NCI-H146 treated with DMSO at 0.1 percent for 48 hours (cell line): ENCODE measurements at regions not wholly inside any gene's neighbourhood (a gene's known extent, or its start where the extent isn't known, plus 50 kb on each side); places are given as distances from the start of the nearest gene placed in this dataset.

ENCODE experiments used
- DNase-seq: peaks from one replicate; lab custom pipeline; 2025; ENCODE audit not compliant: unreplicated experiment; lab: John Stamatoyannopoulos, UW

- DNase-seq, result no peak
Observed at GRCh38 chr12:91343010-91343409, 160.4 kb upstream of the DCN start.

- DNase-seq, result no peak
Observed at GRCh38 chr12:91339106-91339505, 156.5 kb upstream of the DCN start.

GRCh38 chr12:91335699-91336098 lies 153.1 kb upstream of the DCN start:
- no peak for DNase-seq

DNA sequence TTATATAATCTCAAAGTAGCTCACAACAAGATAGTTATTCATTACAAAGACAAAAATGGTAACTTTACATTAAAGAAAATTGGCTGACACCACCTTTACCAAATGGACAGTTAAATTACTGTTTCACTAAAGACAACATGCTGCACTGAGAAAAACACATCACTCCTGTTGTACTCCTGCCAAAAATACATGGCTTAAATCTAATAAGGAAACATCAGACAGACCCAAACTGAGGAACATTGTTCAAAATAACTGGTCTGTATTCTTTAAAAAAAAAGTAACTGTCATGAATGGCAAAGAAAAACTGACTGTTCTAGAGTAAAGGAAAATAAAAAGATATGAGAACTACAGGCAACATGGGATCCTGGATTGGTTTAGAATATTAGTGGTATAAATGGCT lies 151.3 kb upstream of the DCN start:
- no peak for DNase-seq

DNA sequence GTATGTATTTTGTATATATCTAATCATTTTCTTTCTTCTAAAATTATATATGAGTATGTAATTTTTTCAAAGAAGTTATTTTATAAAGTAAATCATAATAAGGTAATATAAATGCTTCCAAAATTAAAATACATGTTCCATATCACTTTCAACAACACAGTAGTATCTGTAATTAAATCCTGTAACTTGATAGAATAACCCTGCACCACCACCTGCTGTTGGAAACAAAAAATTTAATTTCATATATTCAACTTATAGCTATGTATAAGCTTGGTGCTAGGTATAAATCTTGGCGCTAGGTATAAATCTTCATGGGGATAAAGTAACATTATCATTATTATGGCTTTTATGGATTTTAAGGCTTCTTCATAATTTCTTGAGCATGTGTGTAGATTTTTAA lies 149.7 kb upstream of the DCN start:
- DNase-seq, result no peak

DNA sequence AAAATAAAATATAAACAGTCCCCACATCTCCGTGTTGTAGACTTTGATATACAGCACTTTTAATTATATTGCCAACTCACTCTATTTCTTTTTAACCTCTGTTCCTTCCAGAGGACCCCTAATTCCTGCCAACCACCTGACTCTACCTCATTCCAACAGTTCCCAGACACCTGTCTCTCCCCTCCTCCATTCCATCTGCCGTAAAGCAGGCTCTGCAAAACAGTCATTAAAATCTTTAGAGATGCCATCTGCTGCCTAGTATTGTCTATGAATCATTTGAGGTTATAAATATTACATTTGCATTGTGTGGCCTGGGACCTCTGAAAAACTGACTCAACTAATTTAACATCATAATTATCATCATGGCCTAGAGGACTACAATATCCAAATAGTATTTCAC lies 148.8 kb upstream of the DCN start:
- DNase-seq, result no peak

DNA sequence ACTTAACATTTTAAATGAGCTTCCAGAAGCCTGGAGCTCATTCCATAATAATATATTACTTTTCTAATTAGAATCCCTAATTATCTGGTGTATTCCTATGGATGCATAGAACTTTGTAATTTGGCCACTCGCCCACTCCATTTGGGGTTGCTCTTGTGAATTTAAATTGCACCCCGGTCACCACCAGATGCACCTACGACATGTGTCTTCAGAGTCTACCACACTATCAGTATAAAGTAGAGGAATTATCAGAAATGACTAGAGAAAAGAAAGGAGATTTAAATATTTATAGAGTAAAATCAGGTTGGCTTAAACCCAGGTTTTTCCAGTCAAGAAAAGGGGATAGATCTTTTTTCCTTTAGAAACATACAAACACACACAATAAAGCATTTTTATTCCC lies 145.8 kb upstream of the DCN start:
- no peak for DNase-seq

- DNase-seq, result no peak
Observed at GRCh38 chr12:91327889-91328288, 145.3 kb upstream of the DCN start.

DNA sequence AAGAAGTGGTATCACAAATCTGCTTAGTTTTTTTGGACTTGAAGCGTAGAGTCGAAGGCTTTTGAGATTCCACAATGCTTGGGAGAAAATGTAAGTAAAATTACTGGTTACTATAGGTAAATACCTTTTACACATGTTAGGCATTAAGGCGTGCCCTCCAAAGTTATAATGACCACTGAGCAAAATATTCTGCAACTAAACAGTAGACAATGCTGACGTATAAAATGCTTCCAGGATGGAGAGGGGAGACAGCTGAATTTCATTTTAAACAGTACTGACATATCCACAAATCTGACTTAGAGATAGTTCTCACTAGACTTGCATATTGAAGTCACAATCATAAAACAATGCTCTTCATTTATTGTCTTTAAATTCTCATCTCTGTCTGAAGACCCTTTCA lies 144.5 kb upstream of the DCN start:
- DNase-seq, result no peak

- DNase-seq, result peak; percentile 4
Observed at GRCh38 chr12:91326058-91327027, 143.7 kb upstream of the DCN start.

- DNase-seq, result no peak
Observed at GRCh38 chr12:91320999-91321398, 138.4 kb upstream of the DCN start.

DNA sequence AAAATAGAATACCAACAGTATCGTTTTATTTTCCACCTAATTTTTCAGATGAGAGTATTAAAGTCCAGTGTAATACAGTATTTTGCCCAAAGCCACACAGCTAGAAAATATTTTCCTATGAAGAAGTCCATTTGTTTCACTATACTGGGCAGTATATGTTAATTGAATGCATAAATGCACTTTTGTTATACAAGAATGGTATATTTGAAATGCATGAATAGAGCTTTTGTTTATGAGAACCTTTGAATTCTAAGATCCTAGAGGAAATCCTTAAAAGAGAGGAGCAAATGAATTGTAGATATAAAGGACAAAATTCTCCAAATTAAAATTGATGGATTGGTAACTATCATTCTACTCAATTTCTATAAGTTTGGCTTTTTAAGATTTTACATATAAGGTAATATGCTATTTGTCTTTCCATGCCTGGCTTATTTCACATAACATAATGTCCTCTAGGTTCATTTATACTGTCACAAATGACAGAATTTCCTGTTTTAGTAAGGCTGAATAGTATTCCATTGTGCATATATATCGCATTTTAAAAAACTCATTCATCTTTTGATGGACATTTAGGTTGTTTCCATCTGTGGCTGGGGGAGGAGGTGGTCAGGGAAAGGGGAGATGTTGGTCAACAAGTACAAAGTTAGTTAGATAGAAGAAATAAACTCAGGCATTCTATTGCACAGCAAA lies 136.6 kb upstream of the DCN start:
- DNase-seq, result no peak

DNA sequence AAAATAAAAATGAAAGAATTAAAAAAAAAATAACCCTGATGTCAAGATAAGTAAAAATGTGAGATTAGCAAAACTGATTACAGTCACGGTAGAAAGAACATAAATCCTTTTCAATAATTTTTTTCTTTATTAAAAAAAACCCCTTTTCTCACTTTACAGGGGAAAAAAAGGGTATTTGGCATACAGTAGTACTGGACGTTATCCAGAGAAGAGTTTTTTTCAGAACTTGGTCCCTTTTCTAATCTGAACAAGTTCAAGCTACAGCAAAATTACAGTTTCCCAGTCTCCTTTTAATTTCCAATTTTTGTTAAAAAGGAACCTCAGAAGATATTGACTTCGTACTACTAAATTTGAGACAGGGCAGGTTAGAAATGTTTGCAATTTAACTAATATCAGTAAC lies 134.7 kb upstream of the DCN start:
- no peak for DNase-seq

DNA sequence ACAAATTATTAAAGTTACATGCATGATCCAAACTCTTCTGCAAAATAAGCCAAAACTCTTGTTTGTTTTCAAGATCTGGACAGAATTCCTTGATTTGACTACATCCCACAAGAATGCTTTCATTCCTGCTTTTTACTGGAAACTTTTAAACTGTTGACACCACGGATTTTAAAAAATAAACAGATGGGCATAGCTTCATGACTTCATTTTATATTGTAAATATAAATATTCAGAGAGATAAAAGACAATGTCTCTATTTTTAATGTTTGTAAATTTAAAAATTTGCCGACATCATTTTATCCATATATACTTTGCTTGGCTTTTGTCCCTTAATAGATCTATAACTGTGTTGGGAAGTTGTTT lies 134.3 kb upstream of the DCN start:
- DNase-seq, result no peak

GRCh38 chr12:91316161-91316906 lies 133.7 kb upstream of the DCN start:
- no peak for DNase-seq

GRCh38 chr12:91311081-91311480 lies 128.5 kb upstream of the DCN start:
- no peak for DNase-seq

DNA sequence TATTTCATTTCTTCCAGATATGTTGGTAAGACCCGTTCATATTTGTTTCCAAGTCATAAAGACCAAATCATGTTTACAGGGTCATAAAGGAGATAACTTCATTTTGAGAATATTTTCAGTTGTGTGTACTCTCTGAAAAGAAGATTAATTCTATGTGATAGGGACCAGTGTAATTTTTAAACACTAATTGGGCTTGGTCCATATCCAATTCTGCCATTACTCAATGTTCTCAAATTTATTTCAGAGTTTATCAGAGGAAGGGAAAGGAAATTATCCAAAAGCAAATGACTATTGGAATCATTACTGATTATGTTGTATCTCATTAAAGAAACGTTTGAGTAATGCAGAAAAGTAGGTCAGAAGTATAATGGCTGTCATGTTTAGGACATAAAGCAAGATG lies 126.8 kb upstream of the DCN start:
- DNase-seq, result no peak

GRCh38 chr12:91307957-91308670 lies 125.5 kb upstream of the DCN start:
- DNase-seq, result no peak

DNA sequence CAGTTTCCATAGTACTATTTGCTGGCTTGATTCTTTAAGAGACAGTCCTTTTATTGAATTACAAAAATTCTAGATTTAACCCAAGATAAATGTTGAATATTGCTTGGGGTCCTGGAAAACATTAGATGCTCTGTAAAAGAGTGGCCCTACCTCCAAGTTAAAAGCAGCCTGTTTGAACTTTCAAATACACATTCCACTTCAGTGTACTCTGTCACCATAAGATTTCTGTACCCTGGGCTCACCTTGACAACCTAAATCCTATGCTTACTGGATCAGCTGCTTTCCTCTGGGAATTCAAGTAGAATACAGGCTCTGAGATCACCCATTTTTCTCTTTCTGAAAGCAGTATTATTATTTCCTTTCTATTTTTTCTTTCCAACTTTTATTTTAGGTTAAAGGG lies 107.7 kb upstream of the DCN start:
- no peak for DNase-seq

- no peak for DNase-seq
Observed at GRCh38 chr12:91289906-91290305, 107.3 kb upstream of the DCN start.

- DNase-seq, result no peak
Observed at GRCh38 chr12:91289072-91289471, 106.5 kb upstream of the DCN start.
